ENCODE measurements at regions not wholly inside any gene's neighbourhood (a gene's known extent, or its start where the extent isn't known, plus 50 kb on each side); places are given as distances from the start of the nearest gene placed in this dataset.
"Not testable (repeated sequence)": the region's sequence is repeated elsewhere in the genome, so short reads cannot be mapped to it uniquely, and the experiment has no call there.

GRCh38 chr1:30550365-30551220, 172.8 kb downstream of the MATN1 start:
- no peak for DNase-seq

- DNase-seq: not testable (repeated sequence)
These were observed 173.5 kb downstream of the MATN1 start for GRCh38 chr1:30549872-30550271.

- DNase-seq: no peak
These were observed 175.1 kb downstream of the MATN1 start for GRCh38 chr1:30548294-30548693.

GRCh38 chr1:30547326-30547725, 176.1 kb downstream of the MATN1 start:
- DNase-seq: not testable (repeated sequence)

GRCh38 chr1:30545365-30545764, 178.0 kb downstream of the MATN1 start:
- no peak for DNase-seq

- DNase-seq: no peak
These were observed 181.5 kb downstream of the MATN1 start for GRCh38 chr1:30541721-30542485.

- no peak for DNase-seq
These were observed 182.7 kb downstream of the MATN1 start for GRCh38 chr1:30540611-30541192.

- DNase-seq: no peak
These were observed 183.5 kb downstream of the MATN1 start for GRCh38 chr1:30539884-30540283.

GRCh38 chr1:30538993-30539867, 184.2 kb downstream of the MATN1 start:
- no peak for DNase-seq

- no peak for DNase-seq
These were observed 185.0 kb downstream of the MATN1 start for GRCh38 chr1:30538226-30538992.

- no peak for DNase-seq
These were observed 186.1 kb downstream of the MATN1 start for GRCh38 chr1:30537279-30537678.

GRCh38 chr1:30536530-30536929, 186.9 kb downstream of the MATN1 start:
- DNase-seq: no peak

GRCh38 chr1:30535595-30536325, 187.6 kb downstream of the MATN1 start:
- DNase-seq: no peak

- DNase-seq: no peak
These were observed 188.8 kb downstream of the MATN1 start for GRCh38 chr1:30534551-30534940.

- no peak for DNase-seq
These were observed 189.4 kb downstream of the MATN1 start for GRCh38 chr1:30533796-30534550.

- no peak for DNase-seq
These were observed 190.2 kb downstream of the MATN1 start for GRCh38 chr1:30533141-30533540.

GRCh38 chr1:30532621-30533020, 190.8 kb downstream of the MATN1 start:
- DNase-seq: no peak

- no peak for DNase-seq
These were observed 195.8 kb downstream of the MATN1 start for GRCh38 chr1:30527511-30528140.

- DNase-seq: no peak
These were observed 196.6 kb downstream of the MATN1 start for GRCh38 chr1:30526652-30527345.
